C4-2B (cell line): ENCODE measurements at regions not wholly inside any gene's neighbourhood (a gene's known extent, or its start where the extent isn't known, plus 50 kb on each side); places are given as distances from the start of the nearest gene placed in this dataset.

Experiments used
- CTCF ChIP-seq: fragments of 450-650 bp; conservative IDR thresholded peaks from 2 replicates; pipeline ENCODE4 v1.5.1; 2017; ENCODE audit warnings: mild to moderate bottlenecking
- ZFX ChIP-seq: fragments of 450-650 bp; IDR thresholded peaks from 2 replicates; pipeline ENCODE4 v1.6.1; 2017

GRCh38 chr18:27312853-27313252, 127.7 kb upstream of the CHST9 start:
- TF ChIP-seq CTCF (no peak), ZFX (no peak)
